Esophagus squamous epithelium (tissue), 4 donors: ENCODE measurements at regions not wholly inside any gene's neighbourhood (a gene's known extent, or its start where the extent isn't known, plus 50 kb on each side); places are given as distances from the start of the nearest gene placed in this dataset.

Experiments used
- CTCF ChIP-seq, 6 experiments: fragments of 450-650 bp in 4 of 6; fragments of 200-600 bp in 2 of 6; sonication (generic) in 2 of 6; IDR thresholded peaks; one replicate each; pipeline ENCODE4 v1.5.1; 2016 to 2019; ENCODE audit warnings: antibody characterized with exemption in 6 of 6, mild to moderate bottlenecking in 4 of 6, moderate library complexity in 4 of 6
- POLR2A ChIP-seq, 4 donors: fragments of 450-650 bp; IDR thresholded peaks; one replicate each; pipeline ENCODE4 v1.6.1; 2017; ENCODE audit warnings: antibody characterized with exemption in 4 of 4, mild to moderate bottlenecking in 4 of 4, moderate library complexity in 3 of 4

DNA sequence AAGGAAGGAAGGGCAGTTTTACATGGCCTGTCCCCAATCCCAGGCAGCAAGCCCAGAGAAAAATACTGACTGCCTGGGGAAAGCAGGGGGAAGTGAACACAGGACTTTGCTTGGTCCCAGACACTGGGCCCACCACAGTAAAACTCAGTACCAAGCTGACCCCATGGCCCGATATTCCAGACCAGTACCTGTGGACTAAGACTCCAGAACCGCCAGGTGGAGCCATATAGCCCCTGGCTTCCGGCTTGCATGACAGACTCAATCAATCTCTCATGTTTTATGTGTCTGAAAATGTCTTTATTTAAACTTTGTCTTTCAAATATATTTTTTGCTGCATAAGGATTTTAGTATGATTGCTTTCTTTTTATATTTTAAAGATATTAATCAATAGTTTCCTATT is 767.9 kb upstream of the SLITRK6 start:
- no peak for TF ChIP-seq CTCF (IDR thresholded peaks at IDR 0.05)
- TF ChIP-seq POLR2A (IDR thresholded peaks at IDR 0.05) = no peak
